Stimulated activated CD8-positive, alpha-beta memory T cell treated with anti-CD3 and anti-CD28 coated beads, Interleukin-15, amount 100 ng/mL, for 48 hours (primary cell): ENCODE measurements at regions not wholly inside any gene's neighbourhood (a gene's known extent, or its start where the extent isn't known, plus 50 kb on each side); places are given as distances from the start of the nearest gene placed in this dataset.
"Not testable (repeated sequence)": the region's sequence is repeated elsewhere in the genome, so short reads cannot be mapped to it uniquely, and the experiment has no call there.

ENCODE experiments used
- DNase-seq, 2 donors: peaks; one replicate each; pipeline ENCODE4 v3.0.0-alpha.2; 2020; ENCODE audit warnings: low read depth in 2 of 2

GRCh38 chr6:128738112-128738511 is 144.8 kb upstream of the LAMA2 start:
- no peak for DNase-seq

DNA sequence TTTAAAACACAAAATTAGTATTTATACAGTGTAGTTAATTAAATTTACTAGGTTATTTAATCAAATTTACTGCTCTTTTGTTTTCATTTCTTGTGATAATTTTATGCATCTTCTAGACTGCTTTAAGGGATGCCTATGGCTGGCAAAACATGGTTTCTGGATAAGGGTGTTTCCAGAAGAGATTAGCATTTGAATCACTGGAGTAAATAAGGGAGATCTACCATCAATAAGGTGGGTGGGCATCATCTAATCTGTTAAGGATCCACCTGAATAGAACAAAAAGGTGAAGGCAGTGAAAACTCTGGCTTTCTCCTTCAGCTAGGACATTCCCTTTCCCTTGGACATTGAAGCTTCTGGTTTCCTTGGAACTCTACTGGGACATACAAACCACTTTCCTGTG is 146.2 kb upstream of the LAMA2 start:
- DNase-seq = no peak

DNA sequence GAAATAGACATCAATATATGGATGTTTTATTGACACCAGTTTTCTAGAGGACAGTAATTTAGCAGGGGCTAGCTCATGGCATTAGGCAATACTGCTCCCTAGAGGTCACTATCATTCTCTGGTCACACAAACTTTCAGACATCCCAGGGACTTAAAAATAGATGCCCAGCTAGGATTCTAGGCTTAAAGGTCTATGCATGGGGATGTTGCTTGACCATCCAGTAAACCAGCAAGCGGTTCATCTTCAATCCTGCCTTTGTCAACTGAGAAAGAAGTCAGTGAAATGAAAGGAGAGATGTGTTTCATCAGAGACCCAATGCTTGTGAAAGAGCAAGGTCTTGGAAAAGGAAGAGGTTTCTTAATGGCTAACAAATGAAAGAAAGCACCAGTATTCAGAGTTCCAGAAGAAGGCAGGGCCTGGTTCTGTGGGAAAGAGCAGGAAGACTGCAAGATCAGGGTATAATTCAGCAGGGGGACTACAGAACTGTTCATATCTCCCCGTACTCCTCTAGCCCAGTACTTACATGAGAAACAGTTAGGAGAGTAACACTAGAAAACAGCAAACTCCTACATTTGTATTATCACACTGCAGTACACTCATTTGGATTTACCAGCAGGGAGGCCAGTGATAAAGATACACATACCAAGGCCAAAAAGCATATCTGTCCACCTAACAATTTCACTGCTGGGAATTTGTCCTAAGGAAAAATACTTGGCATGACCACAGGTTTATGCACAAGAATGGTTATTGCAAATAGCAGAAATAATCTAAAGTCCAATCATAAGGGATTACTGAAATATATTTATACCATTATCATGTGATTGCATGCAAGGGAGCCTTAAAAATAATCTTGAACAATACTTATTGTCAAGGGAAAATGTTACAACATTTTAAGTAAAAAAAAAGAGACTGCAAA is 151.4 kb upstream of the LAMA2 start:
- no peak for DNase-seq

DNA sequence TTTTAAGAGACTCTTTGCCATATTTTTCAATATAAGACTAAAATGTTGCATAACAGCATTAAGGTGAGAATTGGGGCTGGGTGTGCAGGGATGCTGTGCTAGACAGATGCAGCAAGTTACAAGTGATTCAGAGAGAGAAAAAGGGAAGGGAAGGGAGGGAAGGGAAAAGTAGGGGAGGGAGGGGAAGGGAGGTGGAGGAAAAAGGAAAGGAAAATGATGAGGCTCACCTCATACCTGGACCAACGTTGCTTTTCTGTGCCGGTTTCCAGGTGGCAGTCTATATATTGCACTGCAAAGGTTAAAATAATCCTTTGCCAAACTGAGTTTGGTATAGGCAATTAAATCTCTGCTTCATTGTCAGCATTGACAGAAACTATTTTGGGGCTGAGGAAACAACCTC is 155.4 kb upstream of the LAMA2 start:
- DNase-seq = no peak

DNA sequence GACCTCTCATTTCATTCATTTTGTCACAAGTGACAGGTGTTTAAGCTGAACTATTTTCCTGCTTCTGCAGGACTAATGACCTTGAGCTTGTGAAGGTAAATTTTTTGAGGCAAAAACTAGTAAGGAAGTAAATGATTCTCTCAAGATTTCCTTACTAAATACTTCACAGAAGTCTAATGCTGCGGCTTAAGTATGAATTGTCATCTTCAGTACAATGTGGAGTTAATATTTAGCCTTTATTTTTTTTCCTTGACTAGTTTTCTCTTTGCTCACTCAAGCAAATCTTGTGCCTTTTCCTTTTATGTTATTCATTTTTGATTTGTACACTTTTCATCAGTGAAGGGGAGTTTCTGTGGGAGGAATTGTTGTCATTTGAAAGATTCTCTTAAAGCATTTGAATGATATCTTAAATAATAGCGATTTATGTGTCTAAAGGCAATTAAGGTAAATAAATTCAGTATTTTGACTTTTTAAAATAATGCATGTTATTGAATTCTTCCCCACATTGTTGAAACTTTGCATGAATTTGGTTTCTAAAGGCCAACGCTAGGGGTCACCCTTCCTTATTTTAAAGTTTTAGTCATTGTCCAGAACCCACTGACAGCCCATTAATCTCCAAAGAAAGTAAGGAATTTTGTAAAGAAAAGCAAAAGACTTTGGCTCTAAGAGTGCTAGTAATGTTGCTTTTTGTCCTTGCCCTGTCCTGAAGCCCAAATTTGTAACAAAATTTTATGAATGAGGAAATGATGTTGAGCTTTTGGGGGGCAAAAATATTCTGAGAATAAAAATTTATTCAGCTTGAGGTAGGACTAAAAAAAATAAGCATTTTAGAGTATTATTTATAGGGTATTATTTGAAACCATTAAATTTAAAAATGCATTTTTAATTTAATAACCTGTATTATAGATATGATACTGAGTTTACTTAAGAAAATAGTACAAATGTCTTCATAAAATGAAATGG is 157.4 kb upstream of the LAMA2 start:
- no peak for DNase-seq

DNA sequence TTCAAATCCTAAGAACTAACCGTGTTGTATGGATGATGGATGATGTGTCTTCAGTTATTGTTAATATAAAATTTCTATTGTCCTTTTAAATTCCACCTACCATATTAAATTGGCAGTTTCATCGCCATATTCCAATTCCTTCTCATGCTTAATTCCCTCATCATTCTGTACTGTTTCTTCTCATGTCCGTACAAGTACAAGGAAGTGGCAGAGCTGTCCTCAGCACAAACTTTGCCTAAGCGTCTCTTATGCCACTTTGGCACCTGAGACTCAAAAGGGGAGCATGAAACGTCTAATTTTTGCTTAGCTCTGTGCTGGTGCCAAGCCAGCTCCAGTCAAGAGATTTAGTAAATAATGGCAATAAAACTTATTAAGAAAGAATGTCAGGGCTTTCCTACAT is 158.2 kb upstream of the LAMA2 start:
- DNase-seq = no peak

DNA sequence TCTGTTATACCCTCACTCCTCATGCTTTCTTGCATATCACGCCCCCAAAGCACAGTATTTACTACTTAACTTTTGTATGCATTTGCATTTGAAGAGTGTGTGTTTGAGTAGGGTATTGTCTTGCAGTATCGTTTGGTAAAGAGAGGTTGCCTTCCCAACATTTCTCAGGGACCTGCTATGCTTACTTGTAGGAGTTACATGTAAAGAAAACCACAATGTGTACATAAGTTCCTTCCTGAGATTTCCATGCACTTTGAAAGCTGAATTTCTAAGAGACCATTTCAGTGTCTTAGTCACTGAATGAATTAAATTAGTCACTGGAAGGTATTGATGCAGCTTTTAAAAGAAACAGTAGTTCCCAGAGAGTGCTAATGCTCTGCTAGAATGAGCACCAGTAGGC is 159.3 kb upstream of the LAMA2 start:
- no peak for DNase-seq

- DNase-seq = no peak
Observed at GRCh38 chr6:128720891-128721290, 162.0 kb upstream of the LAMA2 start.

DNA sequence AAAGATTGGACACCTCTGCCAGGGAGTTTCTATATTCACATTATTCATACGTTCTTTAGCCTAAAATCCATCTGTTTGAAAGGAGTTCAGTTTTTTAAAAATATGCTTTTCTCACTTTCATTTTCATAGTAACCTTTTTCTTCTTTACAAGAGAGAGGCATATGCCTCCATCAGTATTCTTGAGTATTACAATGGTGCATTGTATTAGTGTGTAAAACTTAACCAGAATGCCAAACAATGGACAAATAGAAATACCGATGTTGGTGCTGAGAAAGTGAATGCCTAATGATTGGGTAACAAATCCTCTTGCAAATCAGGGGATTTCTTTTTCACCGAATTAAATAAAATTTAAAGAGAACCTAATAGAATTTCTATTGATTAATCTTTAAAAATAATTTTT is 163.2 kb upstream of the LAMA2 start:
- no peak for DNase-seq

GRCh38 chr6:128713461-128713860 is 169.5 kb upstream of the LAMA2 start:
- DNase-seq = no peak

- no peak for DNase-seq
Observed at GRCh38 chr6:128712898-128713297, 170.0 kb upstream of the LAMA2 start.

GRCh38 chr6:128711149-128711548 is 171.8 kb upstream of the LAMA2 start:
- no peak for DNase-seq

GRCh38 chr6:128710315-128710714 is 172.6 kb upstream of the LAMA2 start:
- DNase-seq = no peak

DNA sequence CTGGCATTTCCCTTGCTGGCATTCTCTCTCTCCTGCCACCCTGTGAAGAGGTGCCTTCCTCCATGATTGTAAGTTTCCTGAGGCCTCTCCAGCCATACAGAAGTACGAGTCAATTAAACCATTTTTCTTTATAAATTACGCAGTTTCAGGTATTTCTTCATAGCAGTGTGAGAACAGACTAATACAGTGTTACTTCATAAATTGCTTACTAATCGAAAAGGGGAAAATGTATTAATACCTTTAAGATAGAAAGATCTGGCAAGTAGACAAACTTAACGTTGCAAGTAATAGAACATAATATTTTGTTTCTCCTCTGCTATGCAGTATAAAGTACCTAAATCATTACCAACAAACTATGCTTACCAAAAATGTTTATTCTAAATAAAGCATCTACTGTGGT is 178.3 kb upstream of the LAMA2 start:
- no peak for DNase-seq

DNA sequence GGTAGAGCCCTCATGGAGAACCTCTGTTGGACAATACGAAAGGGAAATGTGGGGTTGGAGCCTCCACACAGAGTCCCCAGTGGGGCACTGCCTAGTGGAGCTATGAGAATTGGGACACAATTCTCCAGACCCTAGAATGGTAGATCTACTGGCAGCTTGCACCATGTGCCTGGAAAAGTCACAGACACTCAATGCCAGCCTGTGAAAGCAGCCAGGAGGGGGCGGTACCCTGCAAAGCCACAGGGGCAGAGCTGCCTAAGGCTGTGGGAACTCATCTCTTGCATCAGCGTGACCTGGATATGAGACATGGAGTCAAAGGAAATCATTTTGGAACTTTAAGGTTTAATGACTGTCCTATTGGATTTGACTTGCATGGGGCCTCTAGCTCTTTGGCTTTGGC is 179.1 kb upstream of the LAMA2 start:
- not testable (repeated sequence) for DNase-seq

GRCh38 chr6:128696691-128697689 is 176.6 kb upstream of the PTPRK start:
- DNase-seq = no peak

- no peak for DNase-seq
Observed at GRCh38 chr6:128694303-128695009, 174.1 kb upstream of the PTPRK start.

GRCh38 chr6:128690063-128690462 is 169.7 kb upstream of the PTPRK start:
- DNase-seq = no peak

GRCh38 chr6:128686084-128686483 is 165.7 kb upstream of the PTPRK start:
- no peak for DNase-seq

- DNase-seq = no peak
Observed at GRCh38 chr6:128676456-128676855, 156.1 kb upstream of the PTPRK start.

- DNase-seq = no peak
Observed at GRCh38 chr6:128672023-128672422, 151.6 kb upstream of the PTPRK start.
